H1 (cell line): ENCODE measurements at regions not wholly inside any gene's neighbourhood (a gene's known extent, or its start where the extent isn't known, plus 50 kb on each side); places are given as distances from the start of the nearest gene placed in this dataset.
A peak's percentile ranks its signal among the peaks of the same experiment; 100 is the strongest.

Experiments
- CTCF ChIA-PET: fragments of 300-600 bp; sonication (Branson Sonifier 250); formaldehyde crosslinking; loops from one replicate; lab custom pipeline; 2021; ENCODE audit not compliant: partially characterized antibody; lab: Charles Lee
- POLR2A ChIA-PET: fragments of 300-600 bp; sonication (Branson Sonifier 250); formaldehyde crosslinking; loops from one replicate; lab custom pipeline; 2021; ENCODE audit warnings: inconsistent platforms; ENCODE audit not compliant: partially characterized antibody; lab: Charles Lee
- DNase-seq, 2 experiments: peaks; one replicate each; pipeline versions ENCODE4 v3.0.0 to v3.0.0-alpha.2; 2010 to 2022; ENCODE audit warnings: low spot score in 2 of 2, low read depth in 1 of 2, mixed read lengths in 1 of 2
- FAIRE-seq: peaks from 2 replicates; lab custom pipeline; 2011; peaks lifted over from hg19 to GRCh38; lab: Jason Lieb, UNC
- H2AFZ ChIP-seq: 2 replicates; pipeline ENCODE4 v1.8.1; 2012; ENCODE audit warnings: low read length, inconsistent platforms
- H2AK5ac ChIP-seq: 2 replicates; pipeline ENCODE4 v1.6.1; 2013; ENCODE audit warnings: low read depth, low read length
- H2BK120ac ChIP-seq: replicated peaks from 2 replicates; pipeline ENCODE3; 2013; ENCODE audit warnings: low read depth, low read length, inconsistent platforms
- H2BK12ac ChIP-seq: 2 replicates; pipeline ENCODE4 v1.6.1; 2013; ENCODE audit warnings: low read depth, low read length
- H2BK15ac ChIP-seq: 2 replicates; pipeline ENCODE4 v1.6.1; 2013; ENCODE audit warnings: low read length
- H2BK20ac ChIP-seq: 2 replicates; pipeline ENCODE4 v1.6.1; 2013; ENCODE audit warnings: low read length
- H2BK5ac ChIP-seq: 2 replicates; pipeline ENCODE4 v1.6.1; 2013; ENCODE audit warnings: low read depth, low read length
- H3K14ac ChIP-seq: 2 replicates; pipeline ENCODE4 v1.6.1; 2013; ENCODE audit warnings: inconsistent platforms; ENCODE audit not compliant: insufficient read length
- H3K18ac ChIP-seq: 2 replicates; pipeline ENCODE4 v1.6.1; 2013; ENCODE audit warnings: low read length; ENCODE audit errors: extremely low read depth
- H3K23ac ChIP-seq: 2 replicates; pipeline ENCODE4 v1.6.1; 2013; ENCODE audit warnings: inconsistent platforms; ENCODE audit not compliant: insufficient read length
- H3K23me2 ChIP-seq: 2 replicates; pipeline ENCODE4 v1.6.1; 2013; ENCODE audit warnings: low read depth, low read length
- H3K27ac ChIP-seq: 2 replicates; pipeline ENCODE4 v1.6.1; 2011; ENCODE audit warnings: low read depth, low read length, inconsistent platforms
- H3K27me3 ChIP-seq, 4 experiments: replicated peaks in 1 of 4; 1 replicate in 1 of 4; 2 replicates in 3 of 4; pipeline versions ENCODE4 v1.6.1 to v1.8.1; 2011 to 2013; ENCODE audit warnings: low read length in 3 of 4, mild to moderate bottlenecking in 3 of 4, inconsistent platforms in 2 of 4, mixed read lengths in 2 of 4, moderate library complexity in 1 of 4; ENCODE audit not compliant: control insufficient read depth in 3 of 4, insufficient read depth in 3 of 4; ENCODE audit errors: extremely low read depth in 1 of 4
- H3K36me3 ChIP-seq, 4 experiments: 2 replicates each; pipeline versions ENCODE4 v1.6.1 to v1.8.1; 2011 to 2013; ENCODE audit warnings: mild to moderate bottlenecking in 4 of 4, low read length in 3 of 4, moderate library complexity in 2 of 4, control low read depth in 1 of 4, inconsistent platforms in 1 of 4; ENCODE audit not compliant: insufficient read depth in 4 of 4, control insufficient read depth in 2 of 4
- H3K4ac ChIP-seq: replicated peaks from 2 replicates; pipeline ENCODE3; 2013; ENCODE audit warnings: low read length, low read depth, mixed read lengths, inconsistent platforms; ENCODE audit not compliant: insufficient read length
- H3K4me1 ChIP-seq, 4 experiments: replicated peaks in 1 of 4; 1 replicate in 1 of 4; 2 replicates in 3 of 4; pipeline versions ENCODE4 v1.6.1 to v1.8.1; 2011 to 2013; ENCODE audit warnings: low read length in 3 of 4, inconsistent platforms in 2 of 4, mixed read lengths in 1 of 4; ENCODE audit not compliant: insufficient read depth in 4 of 4, control insufficient read depth in 3 of 4
- H3K4me2 ChIP-seq, 2 experiments: 2 replicates each; pipeline versions ENCODE4 v1.6.1 to v1.8.1; 2011 to 2013; ENCODE audit warnings: low read depth in 2 of 2, low read length in 2 of 2, control low read depth in 1 of 2, inconsistent platforms in 1 of 2, mild to moderate bottlenecking in 1 of 2; ENCODE audit not compliant: insufficient read depth in 1 of 2
- H3K4me3 ChIP-seq, 4 experiments: fragments of 200-600, 300-600 bp in 1 of 4; sonication (generic), shearing (Covaris generic), sonication (Bioruptor Twin) in 1 of 4; 2 replicates each; pipeline versions ENCODE4 v1.5.1 to v1.8.1; 2011 to 2016; ENCODE audit warnings: low read length in 4 of 4, low read depth in 3 of 4, control low read depth in 2 of 4, inconsistent platforms in 2 of 4, mild to moderate bottlenecking in 2 of 4, mixed read lengths in 1 of 4, moderate library complexity in 1 of 4; ENCODE audit not compliant: insufficient read depth in 2 of 4; ENCODE audit errors: extremely low read depth in 1 of 4
- H3K56ac ChIP-seq: replicated peaks from 2 replicates; pipeline ENCODE3; 2013; ENCODE audit warnings: low read depth, mild to moderate bottlenecking, mixed read lengths, low read length, inconsistent platforms; ENCODE audit not compliant: insufficient read length
- H3K79me1 ChIP-seq: 2 replicates; pipeline ENCODE4 v1.6.1; 2013; ENCODE audit warnings: low read depth, low read length, control low read depth
- H3K79me2 ChIP-seq, 2 experiments: 2 replicates each; pipeline versions ENCODE4 v1.6.1 to v1.8.1; 2012 to 2013; ENCODE audit warnings: low read length in 2 of 2, mild to moderate bottlenecking in 2 of 2, inconsistent platforms in 1 of 2; ENCODE audit not compliant: insufficient read depth in 2 of 2, control insufficient read depth in 1 of 2
- H3K9ac ChIP-seq, 4 experiments: replicated peaks in 1 of 4; 1 replicate in 1 of 4; 2 replicates in 3 of 4; pipeline versions ENCODE4 v1.6.1 to v1.8.1; 2011 to 2013; ENCODE audit warnings: low read depth in 3 of 4, low read length in 3 of 4, control low read depth in 2 of 4, mild to moderate bottlenecking in 2 of 4, moderate library complexity in 2 of 4, inconsistent platforms in 1 of 4; ENCODE audit errors: extremely low read depth in 1 of 4
- H3K9me3 ChIP-seq, 2 experiments: 2 replicates each; pipeline versions ENCODE4 v1.6.1 to v1.8.1; 2012 to 2013; ENCODE audit warnings: mild to moderate bottlenecking in 2 of 2, moderate library complexity in 2 of 2, control low read depth in 1 of 2, inconsistent platforms in 1 of 2, low read depth in 1 of 2, low read length in 1 of 2, mixed read lengths in 1 of 2; ENCODE audit not compliant: insufficient read depth in 2 of 2
- H4K20me1 ChIP-seq, 2 experiments: replicated peaks in 1 of 2; 2 replicates each; pipeline versions ENCODE3 to v1.8.1; 2011 to 2013; ENCODE audit warnings: inconsistent platforms in 2 of 2, low read length in 2 of 2, mild to moderate bottlenecking in 1 of 2; ENCODE audit not compliant: insufficient read depth in 2 of 2, control insufficient read depth in 1 of 2
- H4K5ac ChIP-seq: 2 replicates; pipeline ENCODE4 v1.6.1; 2013; ENCODE audit warnings: low read length, low read depth, mixed read lengths, inconsistent platforms; ENCODE audit not compliant: insufficient read length
- H4K8ac ChIP-seq: 2 replicates; pipeline ENCODE4 v1.8.0; 2013; ENCODE audit warnings: mild to moderate bottlenecking, moderate library complexity, low read length, inconsistent platforms; ENCODE audit not compliant: insufficient read depth; ENCODE audit errors: extremely low read depth
- H4K91ac ChIP-seq: replicated peaks from 2 replicates; pipeline ENCODE3; 2013; ENCODE audit warnings: low read length, mixed read lengths, inconsistent platforms; ENCODE audit not compliant: insufficient read length
- GTF2F1 ChIP-seq: IDR thresholded peaks from 2 replicates; pipeline ENCODE4 v1.6.1; 2012; ENCODE audit warnings: low read depth, low read length, improper control_type of control experiment, borderline replicate concordance
- POLR2A ChIP-seq, 2 experiments: IDR thresholded peaks; 1 replicate in 1 of 2; 2 replicates in 1 of 2; pipeline ENCODE4 v1.6.1; 2011; ENCODE audit warnings: low read depth in 2 of 2, low read length in 2 of 2, mild to moderate bottlenecking in 2 of 2; ENCODE audit errors: control extremely low read depth in 1 of 2
- POLR2AphosphoS5 ChIP-seq: IDR thresholded peaks from 2 replicates; pipeline ENCODE4 v1.6.1; 2011; ENCODE audit warnings: low read depth, low read length
- WGBS, 2 experiments: shearing (Covaris generic) in 1 of 2; methylation state at CpG; one replicate each; pipeline versions ENCODE4 v1.1.6 to v1.1.7; 2013 to 2015; ENCODE audit warnings: low lambda C conversion rate in 2 of 2, mixed read lengths in 2 of 2, inconsistent platforms in 1 of 2, low coverage in 1 of 2, missing lambda C conversion rate in 1 of 2; ENCODE audit not compliant: insufficient replicate concordance in 2 of 2, insufficient coverage in 1 of 2, insufficient read length in 1 of 2; ENCODE audit errors: extremely low coverage in 1 of 2, missing lambda C conversion rate in 1 of 2; 5-methylcytosine and 5-hydroxymethylcytosine counted together

DNA sequence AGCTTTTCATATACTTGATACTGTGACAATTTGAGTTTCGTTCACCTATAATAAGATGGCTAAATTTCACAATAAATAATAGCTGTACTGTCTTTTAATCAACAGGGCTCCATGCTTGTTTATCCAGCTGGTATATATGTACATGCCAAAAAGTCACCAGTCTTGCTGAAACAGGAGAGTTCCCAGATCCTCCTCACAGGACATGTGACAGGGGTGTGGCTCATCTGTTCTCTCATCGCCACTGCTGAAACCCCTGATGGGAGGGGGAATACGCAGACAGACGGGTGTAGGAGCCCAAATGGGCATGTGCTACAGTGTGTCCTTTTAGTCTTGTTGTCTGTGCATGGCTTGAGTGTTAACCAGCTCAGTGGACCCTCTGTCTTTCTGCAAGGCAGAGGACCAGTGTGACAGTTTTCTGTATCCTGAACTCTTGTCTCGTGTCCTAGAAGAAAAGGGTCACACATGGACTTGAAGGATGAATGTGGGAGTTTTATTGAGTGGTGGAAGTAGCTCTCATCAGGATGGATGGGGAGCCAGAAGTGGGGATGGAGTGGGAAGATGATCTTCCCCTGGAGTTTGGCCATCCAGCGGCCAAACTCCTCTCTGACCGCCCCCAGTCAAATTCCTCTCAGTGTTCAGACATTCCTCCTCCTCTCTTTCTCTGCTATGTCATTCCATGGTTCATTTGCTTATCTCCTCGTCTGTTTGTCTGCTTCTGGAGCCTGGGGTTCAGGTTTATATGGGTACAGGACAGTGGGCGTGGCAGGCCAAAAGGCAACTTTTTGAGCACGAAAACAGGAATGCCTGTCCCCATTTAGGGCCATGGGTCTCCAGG lies 113.1 kb upstream of the NECTIN3 start:
- Histone ChIP-seq H2BK12ac (no peak overlapping the region), H3K23ac (no peak overlapping the region), H3K23me2 (no peaks in the 10 kb centered on the region), H3K4me3 (no peak overlapping the region; a peak in 2 of 8 replicates), H2BK5ac (no peak overlapping the region), H3K56ac (no peak overlapping the region), H2AK5ac (no peak overlapping the region), H4K91ac (no peak overlapping the region), H3K4ac (no peak overlapping the region), H3K36me3 (peaks cover 0 to 6% (median 0%) of the 10 kb centered on the region in 4 experiments; a peak in 1 of 8 replicates), H4K8ac (no peak overlapping the region), H3K27ac (no peak overlapping the region), H4K5ac (no peak overlapping the region), H2AFZ (0 out of 2 replicates have a peak overlapping the region, but pooled peaks have one; percentile 5), H3K18ac (no peak overlapping the region), H2BK15ac (no peak overlapping the region), H3K27me3 (no peaks in the 10 kb centered on the region), H3K4me1 (peaks cover 0 to 2% (median 0%) of the 10 kb centered on the region in 4 experiments; a peak in 2 of 7 replicates), H3K79me2 (peaks cover 0 to 100% of the 10 kb centered on the region in 2 experiments; a peak in 3 of 4 replicates), H3K9ac (no peak overlapping the region), H2BK120ac (no peak overlapping the region), H2BK20ac (peak overlapping the region; percentile 52; the same call in 1 of the 2 replicates), H4K20me1 (peaks cover 0 to 4% of the 10 kb centered on the region in 2 experiments), H3K9me3 (no peaks in the 10 kb centered on the region), H3K79me1 (no peaks in the 10 kb centered on the region), H3K14ac (no peak overlapping the region), H3K4me2 (no peak overlapping the region; a peak in 1 of 4 replicates)
- DNase-seq (no peak), FAIRE-seq (peak; percentile 7)
- 87% methylated on average over 9 of the region's 10 CpGs; no CpG with 5 or more reads in 1 of the 2 experiments for WGBS, 2 experiments
- TF ChIP-seq GTF2F1 = no peak
- TF ChIP-seq POLR2A (IDR thresholded peaks at IDR 0.05; ENCODE audit: control extremely low read depth in 1 of 2, low read depth in 2 of 2, low read length in 2 of 2) = peak; percentile 28 to 94
- TF ChIP-seq POLR2AphosphoS5 = peak; percentile 90
- POLR2A ChIA-PET = interaction anchor here (0.5 to 7.2 kb wide), 5 partner anchors 9 to 276 kb away, joined by 3 to 135 read pairs (median 3); no protein-coding TSS in a partner anchor
- CTCF ChIA-PET = interaction anchor here (0.7 kb wide), 1 partner anchor 34 kb away, joined by 3 read pairs; no protein-coding TSS in a partner anchor
